Endodermal cell (in vitro differentiated cells): ENCODE measurements at regions not wholly inside any gene's neighbourhood (a gene's known extent, or its start where the extent isn't known, plus 50 kb on each side); places are given as distances from the start of the nearest gene placed in this dataset.

Experiments
- DNase-seq: peaks from one replicate; pipeline ENCODE4 v3.0.0-alpha.2; 2017
- H3K27ac ChIP-seq: 2 replicates; pipeline ENCODE4 v1.5.1; 2013; ENCODE audit warnings: mild to moderate bottlenecking, low read depth, low read length, moderate library complexity
- H3K27me3 ChIP-seq: 2 replicates; pipeline ENCODE4 v1.6.1; 2013; ENCODE audit warnings: mild to moderate bottlenecking, low read length, moderate library complexity; ENCODE audit not compliant: insufficient read depth, control insufficient read depth, poor library complexity, severe bottlenecking
- H3K36me3 ChIP-seq: 2 replicates; pipeline ENCODE4 v1.7.0; 2013; ENCODE audit warnings: mild to moderate bottlenecking, low read length, moderate library complexity; ENCODE audit not compliant: control insufficient read depth, insufficient read depth
- H3K4me1 ChIP-seq: one replicate; pipeline ENCODE4 v1.7.0; 2013; ENCODE audit warnings: low read length; ENCODE audit not compliant: control insufficient read depth, insufficient read depth
- H3K4me3 ChIP-seq: 2 replicates; pipeline ENCODE4 v1.5.1; 2013; ENCODE audit warnings: mild to moderate bottlenecking, low read length, moderate library complexity
- H3K9ac ChIP-seq: 2 replicates; pipeline ENCODE4 v1.6.1; 2013; ENCODE audit warnings: mild to moderate bottlenecking, low read length, moderate library complexity; ENCODE audit not compliant: poor library complexity, severe bottlenecking; ENCODE audit errors: extremely low read depth
- H3K9me3 ChIP-seq: 2 replicates; pipeline ENCODE4 v1.6.1; 2013; ENCODE audit warnings: mild to moderate bottlenecking, low read length, moderate library complexity; ENCODE audit not compliant: control insufficient read depth
- H3K27ac Mint-ChIP-seq: 2 replicates; pipeline ENCODE4 v1.8.0; 2020; ENCODE audit warnings: mixed read lengths
- H3K27me3 Mint-ChIP-seq: 2 replicates; pipeline ENCODE4 v1.8.0; 2021; ENCODE audit warnings: mild to moderate bottlenecking, mixed read lengths; ENCODE audit not compliant: insufficient read depth
- H3K36me3 Mint-ChIP-seq: 2 replicates; pipeline ENCODE4 v1.8.0; 2020; ENCODE audit warnings: low read depth, mixed read lengths
- H3K4me1 Mint-ChIP-seq: 2 replicates; pipeline ENCODE4 v1.8.0; 2020; ENCODE audit warnings: mixed read lengths
- H3K4me3 Mint-ChIP-seq: 2 replicates; pipeline ENCODE4 v1.8.0; 2020; ENCODE audit warnings: mild to moderate bottlenecking, moderate library complexity, mixed read lengths
- H3K9me3 Mint-ChIP-seq: 2 replicates; pipeline ENCODE4 v1.8.0; 2020; ENCODE audit warnings: mild to moderate bottlenecking, mixed read lengths
- CTCF ChIP-seq: fragments of 200-600 bp; sonication (generic); conservative IDR thresholded peaks from 2 replicates; pipeline ENCODE4 v1.5.0; 2021; ENCODE audit warnings: antibody characterized with exemption, mild to moderate bottlenecking
- WGBS, 2 experiments: methylation state at CpG; one replicate each; pipeline versions ENCODE4 v1.1.5 to v1.1.7; 2013; ENCODE audit warnings: missing lambda C conversion rate in 2 of 2, mixed read lengths in 1 of 2; ENCODE audit not compliant: insufficient coverage in 1 of 2, insufficient read length in 1 of 2; 5-methylcytosine and 5-hydroxymethylcytosine counted together

GRCh38 chr15:52994290-52994689 lies 204.2 kb upstream of the ONECUT1 start:
- TF ChIP-seq CTCF, result no peak
- no peaks in the 10 kb centered on the region for H3K4me1 ChIP-seq
- no peaks in the 10 kb centered on the region for H3K36me3 ChIP-seq
- Mint-ChIP-seq H3K27ac (no peak overlapping the region), H3K9me3 (peaks cover 4% of the 10 kb centered on the region), H3K36me3 (no peaks in the 10 kb centered on the region), H3K4me1 (no peaks in the 10 kb centered on the region), H3K4me3 (no peak overlapping the region), H3K27me3 (no peaks in the 10 kb centered on the region)
- H3K9me3 ChIP-seq, result no peaks in the 10 kb centered on the region
- H3K27ac ChIP-seq, result no peak overlapping the region
- no peak overlapping the region for H3K4me3 ChIP-seq
- DNase-seq, result no peak
- H3K27me3 ChIP-seq, result no peaks in the 10 kb centered on the region
- WGBS, 2 experiments, result 91 to 100% methylated on average over 1 of the region's 1 CpG
- no peak overlapping the region for H3K9ac ChIP-seq

DNA sequence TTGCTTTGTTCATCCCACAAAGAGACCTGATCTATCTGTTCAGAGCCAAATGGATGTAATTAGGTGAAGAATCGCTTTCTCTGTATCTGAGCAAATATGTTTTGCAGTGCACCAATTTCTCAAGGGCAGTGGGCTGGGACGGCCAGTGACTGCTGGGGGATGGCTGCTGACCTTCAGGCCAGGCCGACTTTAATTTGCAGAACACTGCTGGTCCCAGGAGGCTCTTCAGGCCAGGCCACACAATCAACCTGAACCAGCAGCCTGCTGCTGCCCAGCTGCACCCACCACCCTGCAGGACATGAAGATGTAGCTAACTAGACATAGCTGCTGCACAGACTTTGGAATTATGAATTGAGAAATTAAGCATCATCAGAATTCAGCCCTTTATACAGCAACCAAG lies 194.4 kb upstream of the ONECUT1 start:
- H3K4me1 ChIP-seq, result no peaks in the 10 kb centered on the region
- H3K36me3 ChIP-seq, result no peaks in the 10 kb centered on the region
- no peak overlapping the region for H3K4me3 ChIP-seq
- H3K27ac Mint-ChIP-seq, result no peak overlapping the region
- no peak overlapping the region for H3K9ac ChIP-seq
- no peaks in the 10 kb centered on the region for H3K27me3 ChIP-seq
- H3K9me3 ChIP-seq, result no peaks in the 10 kb centered on the region
- no peaks in the 10 kb centered on the region for H3K36me3 Mint-ChIP-seq
- H3K4me3 Mint-ChIP-seq, result no peak overlapping the region
- WGBS, 2 experiments, result 86 to 94% methylated on average over 2 to 3 of the region's 3 CpGs
- H3K4me1 Mint-ChIP-seq, result no peaks in the 10 kb centered on the region
- no peak for DNase-seq
- no peak for TF ChIP-seq CTCF
- H3K27ac ChIP-seq, result no peak overlapping the region
- H3K27me3 Mint-ChIP-seq, result no peaks in the 10 kb centered on the region
- H3K9me3 Mint-ChIP-seq, result no peaks in the 10 kb centered on the region

DNA sequence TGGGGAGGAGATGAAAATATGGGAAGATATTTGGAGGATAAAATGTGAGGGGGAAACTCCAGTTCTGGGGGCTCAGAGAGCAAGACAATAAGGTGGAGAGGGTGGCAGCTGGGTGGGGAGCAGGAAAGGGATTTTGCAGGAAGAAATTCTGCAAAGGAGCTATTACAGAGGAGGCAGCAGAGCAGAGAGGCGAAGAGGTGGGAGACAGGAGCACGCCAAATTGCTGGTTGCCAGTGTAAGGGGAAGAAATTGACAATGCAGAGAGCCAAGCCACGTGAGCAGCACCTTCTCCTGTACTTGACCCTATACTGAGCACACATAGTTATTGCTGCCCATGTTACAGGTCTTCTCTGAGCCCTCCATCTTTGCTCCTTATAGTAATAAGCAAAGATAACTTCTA lies 190.3 kb upstream of the ONECUT1 start:
- Mint-ChIP-seq H3K9me3 (no peaks in the 10 kb centered on the region), H3K27ac (no peak overlapping the region), H3K27me3 (no peaks in the 10 kb centered on the region), H3K4me3 (no peak overlapping the region), H3K36me3 (no peaks in the 10 kb centered on the region), H3K4me1 (no peaks in the 10 kb centered on the region)
- 81 to 93% methylated on average over 2 to 3 of the region's 3 CpGs for WGBS, 2 experiments
- Histone ChIP-seq H3K4me3 (no peak overlapping the region), H3K27me3 (no peaks in the 10 kb centered on the region), H3K9ac (no peak overlapping the region), H3K4me1 (no peaks in the 10 kb centered on the region), H3K36me3 (no peaks in the 10 kb centered on the region), H3K9me3 (no peaks in the 10 kb centered on the region), H3K27ac (no peak overlapping the region)
- no peak for TF ChIP-seq CTCF
- no peak for DNase-seq
